HCT116 (cell line): ENCODE measurements at regions not wholly inside any gene's neighbourhood (a gene's known extent, or its start where the extent isn't known, plus 50 kb on each side); places are given as distances from the start of the nearest gene placed in this dataset.

Source experiments
- ATAC-seq: fragments of 200-7000 bp; cut with Tn5 transposase; 2 replicates; pipeline ENCODE4 v1.9.1; 2020; ENCODE audit warnings: mild to moderate bottlenecking, moderate library complexity
- BruUV-seq: library from RNA; stranded (reverse); fragments of 400-500 nt; replicated peaks from 2 replicates; lab custom pipeline; 2021; lab: Mats Ljungman, UMichigan
- CTCF ChIA-PET: fragments of 300-600 bp; sonication (Branson Sonifier 250); formaldehyde crosslinking; loops from one replicate; lab custom pipeline; 2021; ENCODE audit warnings: antibody characterized with exemption; lab: Charles Lee
- POLR2A ChIA-PET: fragments of 300-600, 350-600 bp; sonication (Branson Sonifier 250); formaldehyde crosslinking; loops from one replicate; lab custom pipeline; 2021; ENCODE audit warnings: antibody characterized with exemption; lab: Charles Lee
- RAD21 ChIA-PET, 2 experiments: fragments of 300-600 bp; sonication (Branson Sonifier 250); formaldehyde crosslinking; loops; one replicate each; lab custom pipeline; 2023; ENCODE audit warnings: low total read pairs in 2 of 2; ENCODE audit not compliant: uncharacterized antibody in 2 of 2, unreplicated experiment in 2 of 2, low non-redundant PET in 1 of 2; lab: Charles Lee
- DNase-seq: peaks from one replicate; pipeline ENCODE4 v3.0.0-alpha.2; 2010; ENCODE audit warnings: low read depth, low spot score
- H2AFZ ChIP-seq: fragments of 200-600 bp; shearing (Covaris generic), sonication (generic); 2 replicates; pipeline ENCODE4 v1.6.1; 2017; ENCODE audit warnings: low read depth, mixed run types, mixed read lengths, antibody characterized with exemption, low read length; ENCODE audit not compliant: poor library complexity, severe bottlenecking
- H3K27ac ChIP-seq: 2 replicates; pipeline ENCODE4 v1.5.1; 2012; ENCODE audit warnings: low read depth, low read length
- H3K27me3 ChIP-seq: fragments of 200-600 bp; sonication (generic); 2 replicates; pipeline ENCODE4 v1.6.1; 2016; ENCODE audit warnings: mixed run types, low read length, mixed read lengths; ENCODE audit not compliant: insufficient read depth
- H3K36me3 ChIP-seq, 2 experiments: fragments of 200-500 bp in 1 of 2; fragments of 200-600 bp in 1 of 2; sonication (Bioruptor generic) in 1 of 2; sonication (generic) in 1 of 2; 2 replicates each; pipeline versions ENCODE4 v1.5.1 to v1.6.1; 2014 to 2016; ENCODE audit warnings: low read length in 2 of 2, inconsistent platforms in 1 of 2, mixed read lengths in 1 of 2, mixed run types in 1 of 2; ENCODE audit not compliant: insufficient read depth in 2 of 2, control insufficient read depth in 1 of 2
- H3K4me1 ChIP-seq, 2 experiments: fragments of 200-600 bp in 1 of 2; sonication (generic) in 1 of 2; 2 replicates each; pipeline versions ENCODE4 v1.5.1 to v1.6.1; 2012 to 2017; ENCODE audit warnings: low read length in 2 of 2, inconsistent platforms in 1 of 2, mild to moderate bottlenecking in 1 of 2, mixed read lengths in 1 of 2, mixed run types in 1 of 2, moderate library complexity in 1 of 2; ENCODE audit not compliant: insufficient read depth in 2 of 2, control insufficient read depth in 1 of 2
- H3K4me2 ChIP-seq: fragments of 200-600 bp; sonication (generic); 2 replicates; pipeline ENCODE4 v1.6.1; 2017; ENCODE audit warnings: mixed run types, low read length, mixed read lengths
- H3K4me3 ChIP-seq, 2 experiments: fragments of 200-600 bp in 1 of 2; sonication (generic) in 1 of 2; replicated peaks in 1 of 2; 2 replicates each; pipeline ENCODE4 v1.5.1; 2011 to 2016; ENCODE audit warnings: low read length in 2 of 2, control low read depth in 1 of 2, low read depth in 1 of 2, mild to moderate bottlenecking in 1 of 2, mixed read lengths in 1 of 2, mixed run types in 1 of 2
- H3K79me2 ChIP-seq: fragments of 200-600 bp; sonication (generic); 2 replicates; pipeline ENCODE4 v1.6.1; 2017; ENCODE audit warnings: mild to moderate bottlenecking, mixed run types, low read length, moderate library complexity, mixed read lengths; ENCODE audit not compliant: insufficient read depth
- H3K9ac ChIP-seq: fragments of 200-600 bp; sonication (generic); 2 replicates; pipeline ENCODE4 v1.6.1; 2016; ENCODE audit warnings: low read length, mixed read lengths
- H3K9me2 ChIP-seq: fragments of 200-600 bp; sonication (generic), shearing (Covaris generic); 2 replicates; pipeline ENCODE4 v1.6.1; 2017; ENCODE audit warnings: mixed run types, mild to moderate bottlenecking, moderate library complexity; ENCODE audit not compliant: insufficient read depth
- H3K9me3 ChIP-seq, 2 experiments: fragments of 200-500 bp in 1 of 2; fragments of 200-600 bp in 1 of 2; sonication (Bioruptor generic) in 1 of 2; sonication (generic) in 1 of 2; 2 replicates each; pipeline ENCODE4 v1.6.1; 2014 to 2017; ENCODE audit warnings: low read length in 2 of 2, mixed read lengths in 2 of 2, inconsistent platforms in 1 of 2, low read depth in 1 of 2, mild to moderate bottlenecking in 1 of 2, mixed run types in 1 of 2, moderate library complexity in 1 of 2; ENCODE audit not compliant: control insufficient read depth in 1 of 2, insufficient read depth in 1 of 2
- H4K20me1 ChIP-seq: fragments of 200-600 bp; sonication (generic), shearing (Covaris generic); 2 replicates; pipeline ENCODE4 v1.6.1; 2017; ENCODE audit warnings: mixed run types, mild to moderate bottlenecking, moderate library complexity; ENCODE audit not compliant: insufficient read depth
- ATF3 ChIP-seq: IDR thresholded peaks from 2 replicates; pipeline ENCODE4 v1.6.1; 2012
- CBX3 ChIP-seq: IDR thresholded peaks from 2 replicates; pipeline ENCODE4 v1.6.1; 2012; ENCODE audit warnings: low read depth
- CTCF ChIP-seq, 3 experiments: fragments of 200-600 bp in 1 of 3; sonication (generic) in 1 of 3; IDR thresholded peaks in 2 of 3; conservative IDR thresholded peaks in 1 of 3; 2 replicates each; pipeline ENCODE4 v1.5.1; 2012 to 2017; ENCODE audit warnings: low read depth in 2 of 3, low read length in 2 of 3, antibody characterized with exemption in 1 of 3, borderline replicate concordance in 1 of 3, control low read depth in 1 of 3, mild to moderate bottlenecking in 1 of 3, mixed read lengths in 1 of 3, mixed run types in 1 of 3, moderate library complexity in 1 of 3; ENCODE audit not compliant: insufficient read depth in 1 of 3
- EGR1 ChIP-seq: IDR thresholded peaks from 2 replicates; pipeline ENCODE4 v1.6.1; 2012; ENCODE audit warnings: low read depth
- EZH2 ChIP-seq: fragments of 200-600 bp; sonication (generic); IDR thresholded peaks from 2 replicates; pipeline ENCODE4 v1.6.1; 2017; ENCODE audit warnings: antibody characterized with exemption, mixed run types
- EZH2phosphoT487 ChIP-seq: fragments of 200-600 bp; IDR thresholded peaks from 2 replicates; pipeline ENCODE4 v1.6.1; 2018; ENCODE audit warnings: antibody characterized with exemption, borderline replicate concordance
- MAX ChIP-seq: IDR thresholded peaks from 2 replicates; pipeline ENCODE4 v1.6.1; 2012
- RAD21 ChIP-seq: IDR thresholded peaks from 2 replicates; pipeline ENCODE4 v1.6.1; 2012; ENCODE audit warnings: low read depth, mild to moderate bottlenecking
- SIN3A ChIP-seq: IDR thresholded peaks from 2 replicates; pipeline ENCODE4 v1.6.1; 2012; ENCODE audit warnings: low read depth
- SP1 ChIP-seq: IDR thresholded peaks from 2 replicates; pipeline ENCODE4 v1.6.1; 2012; ENCODE audit warnings: low read depth
- SRF ChIP-seq: IDR thresholded peaks from 2 replicates; pipeline ENCODE4 v1.6.1; 2012; ENCODE audit warnings: low read depth
- YY1 ChIP-seq: IDR thresholded peaks from 2 replicates; pipeline ENCODE4 v1.6.1; 2011; ENCODE audit warnings: low read length, low read depth, moderate library complexity, mild to moderate bottlenecking; ENCODE audit not compliant: insufficient replicate concordance; ENCODE audit errors: extremely low read depth
- ZNF274 ChIP-seq: fragments of 200-500 bp; sonication (Bioruptor generic); IDR thresholded peaks from 2 replicates; pipeline ENCODE4 v1.6.1; 2014; ENCODE audit warnings: mild to moderate bottlenecking, low read depth, low read length, inconsistent platforms
- intact Hi-C: fragments of 100-400 bp; cut with micrococcal nuclease; formaldehyde crosslinking; loops from 2 replicates; pipeline ENCODE4 v1.10.0; 2022

- Histone ChIP-seq H2AFZ (no peak overlapping the region), H3K9me2 (no peaks in the 10 kb centered on the region), H3K27me3 (no peaks in the 10 kb centered on the region), H3K4me2 (no peak overlapping the region), H3K9me3 (no peaks in the 10 kb centered on the region), H3K36me3 (no peaks in the 10 kb centered on the region), H3K27ac (no peak overlapping the region), H4K20me1 (no peaks in the 10 kb centered on the region), H3K4me3 (no peak overlapping the region), H3K79me2 (no peaks in the 10 kb centered on the region), H3K9ac (no peak overlapping the region), H3K4me1 (no peaks in the 10 kb centered on the region; a peak in 1 of 4 replicates)
- TF ChIP-seq CTCF (IDR thresholded peaks at IDR 0.05 in 2 of 3, conservative IDR thresholded peaks at IDR 0.05 in 1 of 3; ENCODE audit: borderline replicate concordance in 1 of 3, insufficient read depth in 1 of 3, low read depth in 2 of 3, low read length in 2 of 3) (no peak), CBX3 (no peak), ATF3 (no peak), SP1 (no peak), RAD21 (no peak), EZH2 (no peak), YY1 (no peak), EGR1 (no peak), SRF (no peak), EZH2phosphoT487 (no peak), ZNF274 (no peak), SIN3A (no peak), MAX (no peak)
- ChIA-PET POLR2A (no interaction called here), CTCF (no interaction called here), RAD21 (no interaction called here)
- ATAC-seq: no peak
- DNase-seq: no peak
- BruUV-seq: no TSS peak
- intact Hi-C loops: no loop called here
These were observed 213.6 kb upstream of the S1PR3 start for GRCh38 chr9:88777498-88778312.
